ENCODE measurements at regions not wholly inside any gene's neighbourhood (a gene's known extent, or its start where the extent isn't known, plus 50 kb on each side); places are given as distances from the start of the nearest gene placed in this dataset.

DNA sequence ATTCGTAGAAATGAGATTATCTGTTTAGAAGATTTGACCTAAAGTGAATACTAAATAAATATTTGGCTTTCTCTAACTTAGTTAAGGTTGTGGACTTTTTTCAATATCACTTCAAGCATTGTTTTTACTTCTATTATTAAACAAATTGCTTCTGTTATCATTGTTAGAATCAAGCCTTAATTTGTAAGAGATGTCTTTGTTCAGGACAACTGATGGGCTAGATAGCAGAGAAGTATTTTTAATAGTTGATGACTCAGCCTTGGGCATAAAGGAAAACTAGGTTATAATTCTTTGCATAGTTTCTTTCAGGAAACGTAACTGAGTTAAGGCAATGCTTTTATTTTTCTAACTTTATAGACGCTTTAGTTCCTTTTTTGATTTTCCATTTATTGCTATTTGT is 128.8 kb upstream of the SMIM30 start:
- no peak overlapping the region for H3K27ac Mint-ChIP-seq
- ATAC-seq: no peak
- H3K9me3 Mint-ChIP-seq: peaks cover 8% of the 10 kb centered on the region in 2 donors
- no peak for DNase-seq (ENCODE audit: low spot score in 2 of 2)
- H3K36me3 Mint-ChIP-seq: peaks cover 0 to 8% of the 10 kb centered on the region in 2 donors

GRCh38 chr7:113246738-113247137 is 128.4 kb upstream of the SMIM30 start:
- H3K9me3 Mint-ChIP-seq: peaks cover 8% of the 10 kb centered on the region in 2 donors

GRCh38 chr7:113232885-113233284 is 114.5 kb upstream of the SMIM30 start:
- Mint-ChIP-seq H3K9me3 (peaks cover 8 to 9% of the 10 kb centered on the region in 2 donors), H3K27ac (no peak overlapping the region), H3K36me3 (no peaks in the 10 kb centered on the region)
- ATAC-seq (no peak), DNase-seq (ENCODE audit: low spot score in 2 of 2) (no peak)

More at GRCh38 chr7:113246738-113247137, 128.4 kb upstream of the SMIM30 start:
- Mint-ChIP-seq H3K27ac (no peak overlapping the region), H3K36me3 (peaks cover 0 to 8% of the 10 kb centered on the region in 2 donors)
- DNase-seq (ENCODE audit: low spot score in 2 of 2): no peak
- ATAC-seq: no peak

- peaks cover 8 to 22% of the 10 kb centered on the region in 2 donors for H3K9me3 Mint-ChIP-seq
- no peak overlapping the region for H3K27ac Mint-ChIP-seq
- ATAC-seq (no peak), DNase-seq (ENCODE audit: low spot score in 2 of 2) (no peak)
- no peaks in the 10 kb centered on the region for H3K36me3 Mint-ChIP-seq
Measured at GRCh38 chr7:113230691-113231090, 112.3 kb upstream of the SMIM30 start.

DNA sequence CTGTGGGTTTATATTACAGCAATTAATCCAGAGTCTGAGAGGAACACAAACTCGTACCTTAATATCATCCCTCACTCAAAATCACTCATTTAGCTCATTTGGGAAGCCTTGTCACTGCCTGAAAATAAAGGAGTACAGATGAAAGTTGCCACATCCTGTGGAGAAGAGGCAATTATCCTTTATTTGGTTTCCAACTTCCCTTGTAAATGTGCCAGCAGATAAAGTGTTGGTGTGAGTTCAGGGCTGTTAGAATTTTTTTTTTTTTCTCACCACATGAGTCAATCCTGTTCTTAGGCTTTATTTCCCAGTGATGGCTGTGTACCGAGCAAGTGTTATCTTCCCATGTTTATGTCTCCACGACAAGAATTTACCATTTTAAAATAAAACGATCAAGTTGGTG is 99.0 kb upstream of the SMIM30 start:
- ATAC-seq: no peak
- H3K27ac Mint-ChIP-seq: no peak overlapping the region
- no peaks in the 10 kb centered on the region for H3K36me3 Mint-ChIP-seq
- H3K9me3 Mint-ChIP-seq: peaks cover 0 to 3% of the 10 kb centered on the region in 2 donors
- DNase-seq (ENCODE audit: low spot score in 2 of 2): no peak

- no peak for DNase-seq (ENCODE audit: low spot score in 2 of 2)
- peaks cover 0 to 1% of the 10 kb centered on the region in 2 donors for H3K9me3 Mint-ChIP-seq
- no peaks in the 10 kb centered on the region for H3K36me3 Mint-ChIP-seq
- no peak for ATAC-seq
- H3K27ac Mint-ChIP-seq: no peak overlapping the region
Measured at GRCh38 chr7:113216038-113216437, 97.7 kb upstream of the SMIM30 start.

DNA sequence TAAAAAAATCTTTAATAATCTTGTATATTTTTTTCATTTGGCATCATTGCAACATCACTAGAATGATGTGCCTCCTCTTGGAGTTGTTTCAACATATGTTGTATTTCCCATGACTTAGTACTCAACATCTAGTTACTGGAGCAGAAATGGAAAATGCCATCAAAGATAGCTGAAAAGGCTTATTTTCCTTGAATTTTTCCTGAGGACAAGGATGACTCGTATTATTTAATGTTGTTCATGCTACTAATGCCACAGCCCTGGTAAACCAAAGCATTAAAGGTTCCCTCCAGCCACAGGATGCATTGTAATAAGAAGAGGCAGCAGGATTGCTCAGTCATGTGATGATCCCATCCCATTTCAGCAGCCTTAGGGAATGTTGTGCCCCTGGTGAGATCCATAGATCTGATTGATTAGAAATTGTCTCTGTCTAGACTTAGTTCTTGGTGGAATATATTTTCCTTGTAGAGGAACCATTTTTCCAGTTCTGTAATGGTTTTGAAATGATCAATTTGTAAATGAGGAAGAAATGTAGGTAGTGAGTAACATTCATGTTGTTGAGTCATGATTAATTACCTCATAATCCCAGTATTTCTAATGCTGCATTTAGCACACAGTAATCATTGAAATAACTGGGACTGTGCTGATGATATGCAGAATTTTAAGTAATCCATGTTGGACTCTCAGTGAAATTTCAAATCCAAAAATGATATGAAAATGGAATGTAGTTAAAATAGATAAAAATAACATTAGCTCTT is 91.3 kb upstream of the SMIM30 start:
- DNase-seq (ENCODE audit: low spot score in 2 of 2) (no peak), ATAC-seq (no peak)
- Mint-ChIP-seq H3K27ac (no peak overlapping the region), H3K9me3 (no peaks in the 10 kb centered on the region), H3K36me3 (no peaks in the 10 kb centered on the region)

GRCh38 chr7:113207931-113208330 is 89.6 kb upstream of the SMIM30 start:
- Mint-ChIP-seq H3K36me3 (no peaks in the 10 kb centered on the region), H3K27ac (no peak overlapping the region), H3K9me3 (no peaks in the 10 kb centered on the region)
- no peak for ATAC-seq
- no peak for DNase-seq (ENCODE audit: low spot score in 2 of 2)

- Mint-ChIP-seq H3K27ac (no peak overlapping the region), H3K36me3 (no peaks in the 10 kb centered on the region), H3K9me3 (no peaks in the 10 kb centered on the region)
- ATAC-seq (no peak), DNase-seq (ENCODE audit: low spot score in 2 of 2) (no peak)
Measured at GRCh38 chr7:113207441-113207840, 89.1 kb upstream of the SMIM30 start.

DNA sequence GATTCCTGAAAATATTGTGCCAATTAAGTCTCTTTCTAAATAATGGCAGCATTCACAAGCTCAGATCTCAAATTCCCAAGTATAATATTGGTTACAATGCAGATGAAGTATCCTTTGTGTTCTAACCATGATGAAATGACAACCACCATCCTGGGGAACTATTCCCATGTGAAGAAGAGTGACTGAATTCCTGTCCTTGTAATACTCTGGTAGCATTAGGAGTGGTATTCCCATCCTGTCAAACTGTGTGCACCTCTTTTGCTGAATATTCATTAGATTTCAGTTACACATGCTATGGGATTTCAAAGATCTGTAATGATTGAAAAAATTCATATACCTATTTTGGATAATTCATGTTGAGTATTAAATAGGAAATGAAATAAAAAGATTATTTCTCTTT is 86.1 kb upstream of the SMIM30 start:
- ATAC-seq: no peak

DNA sequence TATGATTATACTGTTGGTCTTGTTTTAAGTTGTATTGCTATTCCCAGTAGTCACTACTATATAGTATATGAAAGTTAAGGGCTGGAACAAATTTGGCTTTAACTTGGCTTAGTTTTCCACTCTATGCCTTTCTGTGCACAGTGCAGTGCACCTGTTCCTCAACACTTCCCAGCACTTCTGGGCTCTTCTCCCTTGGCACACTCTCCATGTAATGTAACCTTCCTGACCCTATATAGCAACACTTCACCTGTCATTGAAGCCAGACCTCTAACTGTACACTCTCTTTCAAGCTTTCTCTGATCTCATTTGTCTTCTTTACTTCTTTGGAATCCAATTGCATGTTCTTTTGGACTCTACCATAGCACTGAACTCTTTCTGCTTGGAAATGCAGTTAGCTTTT is 83.9 kb upstream of the SMIM30 start:
- no peak for ATAC-seq
- H3K27ac Mint-ChIP-seq: no peak overlapping the region
- no peak for DNase-seq (ENCODE audit: low spot score in 2 of 2)
- no peaks in the 10 kb centered on the region for H3K9me3 Mint-ChIP-seq
- no peaks in the 10 kb centered on the region for H3K36me3 Mint-ChIP-seq

More for the DNA sequence above, 86.1 kb upstream of the SMIM30 start:
- no peaks in the 10 kb centered on the region for H3K36me3 Mint-ChIP-seq
- H3K27ac Mint-ChIP-seq: no peak overlapping the region
- no peaks in the 10 kb centered on the region for H3K9me3 Mint-ChIP-seq
- no peak for DNase-seq (ENCODE audit: low spot score in 2 of 2)

DNA sequence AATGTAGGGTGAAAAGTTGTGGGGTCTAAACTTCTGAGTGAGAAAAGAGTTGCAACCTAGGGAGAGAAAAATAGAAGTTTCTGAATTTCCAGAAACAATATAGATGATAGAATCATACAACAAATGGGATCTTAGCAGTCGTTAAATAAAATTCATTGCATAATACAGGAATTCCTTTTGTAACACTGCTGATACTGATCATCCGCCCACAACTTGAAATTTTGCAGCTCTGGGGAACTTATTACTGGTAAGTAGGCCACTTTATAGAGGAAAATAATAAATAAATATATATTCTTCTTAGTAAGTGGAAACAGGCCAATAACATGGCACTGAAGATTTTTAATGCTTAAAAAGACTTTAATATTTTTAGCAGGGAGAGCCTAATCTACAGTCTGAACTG is 81.9 kb upstream of the SMIM30 start:
- Mint-ChIP-seq H3K27ac (no peak overlapping the region), H3K9me3 (no peaks in the 10 kb centered on the region), H3K36me3 (no peaks in the 10 kb centered on the region)
- DNase-seq (ENCODE audit: low spot score in 2 of 2) (no peak), ATAC-seq (no peak)

DNA sequence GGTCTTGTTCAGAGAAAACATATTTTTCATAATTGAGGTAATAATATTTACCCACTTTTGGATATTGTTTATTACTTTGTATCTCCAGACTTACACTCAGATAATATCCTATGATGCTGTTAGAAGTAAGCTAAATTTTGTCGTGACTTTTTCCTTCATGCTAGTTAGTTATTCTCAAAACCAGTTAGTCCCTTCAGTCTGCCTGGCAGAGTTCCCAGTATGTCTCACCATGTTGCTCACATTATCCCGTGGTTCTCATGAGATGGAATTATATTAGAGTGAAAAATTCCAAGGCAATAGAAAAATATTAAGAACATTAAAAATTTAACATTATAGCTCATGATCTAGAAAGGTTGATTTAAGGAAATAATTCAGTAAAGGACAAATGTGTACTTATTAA is 81.5 kb upstream of the SMIM30 start:
- no peak overlapping the region for H3K27ac Mint-ChIP-seq
- no peaks in the 10 kb centered on the region for H3K36me3 Mint-ChIP-seq
- DNase-seq (ENCODE audit: low spot score in 2 of 2): no peak
- ATAC-seq: no peak
- H3K9me3 Mint-ChIP-seq: no peaks in the 10 kb centered on the region

- Mint-ChIP-seq H3K9me3 (no peaks in the 10 kb centered on the region), H3K27ac (no peak overlapping the region), H3K36me3 (no peaks in the 10 kb centered on the region)
- ATAC-seq (no peak), DNase-seq (ENCODE audit: low spot score in 2 of 2) (no peak)
Measured at GRCh38 chr7:113199136-113199535, 80.8 kb upstream of the SMIM30 start.

GRCh38 chr7:113198226-113198625 is 79.9 kb upstream of the SMIM30 start:
- no peak for ATAC-seq
- Mint-ChIP-seq H3K36me3 (no peaks in the 10 kb centered on the region), H3K9me3 (no peaks in the 10 kb centered on the region)

DNA sequence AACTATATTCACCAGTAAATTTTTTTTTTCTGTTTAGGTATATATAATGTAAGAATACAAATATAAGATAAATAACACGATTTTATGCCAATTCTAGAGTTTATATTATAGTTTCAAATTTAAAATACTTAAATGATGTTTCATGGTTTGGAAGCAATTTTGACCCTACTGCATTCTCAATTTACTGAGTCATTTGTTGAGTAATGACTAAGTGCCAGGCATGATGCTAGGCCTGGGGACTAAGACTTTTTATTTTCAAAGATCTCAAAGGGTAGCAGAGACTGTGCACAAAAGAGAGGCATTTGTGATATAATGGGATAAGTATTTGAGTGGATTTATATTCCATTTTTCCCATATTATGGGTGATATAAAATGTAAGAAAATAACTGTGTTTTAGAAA is 78.9 kb upstream of the SMIM30 start:
- no peak overlapping the region for H3K27ac Mint-ChIP-seq

More at GRCh38 chr7:113198226-113198625, 79.9 kb upstream of the SMIM30 start:
- H3K27ac Mint-ChIP-seq: no peak overlapping the region
- no peak for DNase-seq (ENCODE audit: low spot score in 2 of 2)

DNA sequence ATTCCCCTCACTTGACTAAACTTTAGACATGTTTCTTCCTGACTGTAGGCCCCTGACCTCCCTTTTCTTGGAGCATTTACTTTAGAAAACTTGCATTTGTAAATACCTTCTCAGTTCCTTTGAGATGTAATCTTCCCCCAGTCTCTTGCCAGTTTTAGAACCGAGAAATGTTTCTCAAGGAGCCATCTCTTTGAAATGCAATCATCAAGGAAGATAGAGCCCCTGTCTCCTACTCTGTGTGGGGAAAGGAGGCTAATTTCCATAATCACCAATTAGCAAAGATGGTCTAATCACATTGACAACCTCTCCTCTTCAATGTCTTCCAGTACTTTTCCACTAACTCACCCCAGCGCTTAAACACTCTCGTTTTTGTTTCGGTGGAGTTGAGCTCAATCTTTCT is 70.0 kb upstream of the SMIM30 start:
- DNase-seq (ENCODE audit: low spot score in 2 of 2) (no peak), ATAC-seq (no peak)
- Mint-ChIP-seq H3K9me3 (no peaks in the 10 kb centered on the region), H3K27ac (no peak overlapping the region), H3K36me3 (no peaks in the 10 kb centered on the region)

More for the DNA sequence above, 78.9 kb upstream of the SMIM30 start:
- no peak for DNase-seq (ENCODE audit: low spot score in 2 of 2)
- peak in 1 of 2 donors; percentile 62 for ATAC-seq
- Mint-ChIP-seq H3K9me3 (no peaks in the 10 kb centered on the region), H3K36me3 (no peaks in the 10 kb centered on the region)

DNA sequence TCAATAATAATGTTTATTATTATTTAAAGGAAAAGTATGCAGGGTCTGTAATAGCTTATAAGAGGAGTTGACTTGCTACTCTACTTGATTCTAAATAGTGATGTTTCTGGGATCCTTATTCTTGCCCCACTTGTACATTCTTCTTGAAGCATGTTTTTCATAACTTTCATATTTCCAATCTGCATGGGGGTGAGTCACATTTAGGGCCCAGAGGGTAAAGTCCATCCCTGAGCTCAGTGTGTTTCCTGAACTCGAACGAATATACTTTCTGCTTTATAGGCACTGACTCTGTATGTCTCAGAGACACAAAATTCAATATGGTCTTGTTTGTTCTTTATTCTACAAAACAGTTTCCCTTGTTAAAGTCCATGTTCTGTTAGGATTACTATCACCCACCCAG is 61.0 kb upstream of the SMIM30 start:
- DNase-seq (ENCODE audit: low spot score in 2 of 2): no peak
- Mint-ChIP-seq H3K36me3 (no peaks in the 10 kb centered on the region), H3K27ac (no peak overlapping the region), H3K9me3 (no peaks in the 10 kb centered on the region)
- ATAC-seq: no peak
